ENCODE measurements at regions not wholly inside any gene's neighbourhood (a gene's known extent, or its start where the extent isn't known, plus 50 kb on each side); places are given as distances from the start of the nearest gene placed in this dataset.

DNA sequence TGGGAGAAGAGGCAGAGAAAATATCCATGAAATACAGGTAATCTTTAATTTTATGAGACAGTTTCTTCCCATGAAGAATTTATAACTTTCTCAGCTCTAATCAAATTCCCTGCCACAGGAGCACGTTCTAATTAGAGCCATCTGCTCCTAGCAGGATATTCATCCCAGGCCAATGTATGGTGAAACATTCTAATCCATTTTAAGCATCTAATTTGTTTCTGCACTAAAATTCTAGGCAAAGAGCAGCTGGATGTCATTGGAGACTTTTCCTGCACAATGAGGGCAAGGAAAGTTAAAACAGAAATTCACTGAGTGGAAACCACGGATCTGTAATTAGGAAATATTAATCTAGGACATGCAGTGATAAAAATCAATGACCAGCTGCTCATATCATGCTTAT, 107.7 kb upstream of the ZFP42 start:
- peaks cover 13 to 15% of the 10 kb centered on the region in 2 experiments for H3K4me1 Mint-ChIP-seq
- H3K27ac Mint-ChIP-seq: no peak overlapping the region
- H3K4me3 Mint-ChIP-seq: no peak overlapping the region

More for the DNA sequence above, 107.7 kb upstream of the ZFP42 start:
- H2BK15ac ChIP-seq (ENCODE audit: low read depth, low read length): no peak overlapping the region
- H3K23me2 ChIP-seq (ENCODE audit: insufficient read length, low read depth, low read length, poor library complexity, severe bottlenecking): no peaks in the 10 kb centered on the region
- H3K9me3 ChIP-seq (ENCODE audit: control insufficient read depth, low read depth, low read length): no peaks in the 10 kb centered on the region
- H2BK12ac ChIP-seq (ENCODE audit: insufficient read length, low read depth, low read length): no peak overlapping the region
- Mint-ChIP-seq H3K9me3 (peaks cover 0 to 5% of the 10 kb centered on the region in 2 experiments; a peak in 3 of 5 replicates), H3K36me3 (ENCODE audit: insufficient read depth in 1 of 3, low read depth in 3 of 3) (no peaks in the 10 kb centered on the region; a peak in 1 of 7 replicates), H3K27me3 (ENCODE audit: low read depth) (no peaks in the 10 kb centered on the region)
- DNase-seq: no peak
- no peaks in the 10 kb centered on the region for H3K79me1 ChIP-seq (ENCODE audit: insufficient read depth, low read depth, low read length, poor library complexity, severe bottlenecking)
- no peak overlapping the region for H4K8ac ChIP-seq (replicated peaks; ENCODE audit: insufficient read length, low read depth, low read length)
- H3K27me3 ChIP-seq (ENCODE audit: insufficient read depth, low read length): no peaks in the 10 kb centered on the region
- no peak overlapping the region for H3K9ac ChIP-seq (ENCODE audit: extremely low read depth, insufficient read length, low read length)
- no peak overlapping the region for H3K23ac ChIP-seq (ENCODE audit: insufficient read length, low read depth, low read length)
- H2AFZ ChIP-seq (ENCODE audit: low read length): no peak overlapping the region
- no peak overlapping the region for H2BK120ac ChIP-seq (ENCODE audit: low read depth, low read length, poor library complexity, severe bottlenecking)
- no peak overlapping the region for H2BK20ac ChIP-seq (ENCODE audit: low read depth, low read length, poor library complexity, severe bottlenecking)
- WGBS (ENCODE audit: extremely low coverage, insufficient read length, low lambda C conversion rate): no CpG with 5 or more reads among the region's 2 CpGs
- no peak overlapping the region for H2BK5ac ChIP-seq (ENCODE audit: insufficient read length, low read length)
- no peaks in the 10 kb centered on the region for H4K20me1 ChIP-seq (ENCODE audit: control insufficient read depth, insufficient read depth, insufficient read length)
- no peak overlapping the region for H3K56ac ChIP-seq (ENCODE audit: insufficient read length, low read depth, low read length)
- H2AK5ac ChIP-seq (ENCODE audit: insufficient read length, low read length): no peak overlapping the region
- no peak overlapping the region for H4K91ac ChIP-seq (ENCODE audit: insufficient read length, low read depth, low read length)
- no peak overlapping the region for H3K27ac ChIP-seq (ENCODE audit: insufficient read length, low read depth, low read length)
- no peak overlapping the region for H3K14ac ChIP-seq (ENCODE audit: insufficient read depth, low read length)
- no peak overlapping the region for H3K18ac ChIP-seq (ENCODE audit: insufficient read length, low read depth, low read length)
- H4K5ac ChIP-seq (ENCODE audit: insufficient read length, low read depth, low read length): no peak overlapping the region
- TF ChIP-seq, protein P1, sequence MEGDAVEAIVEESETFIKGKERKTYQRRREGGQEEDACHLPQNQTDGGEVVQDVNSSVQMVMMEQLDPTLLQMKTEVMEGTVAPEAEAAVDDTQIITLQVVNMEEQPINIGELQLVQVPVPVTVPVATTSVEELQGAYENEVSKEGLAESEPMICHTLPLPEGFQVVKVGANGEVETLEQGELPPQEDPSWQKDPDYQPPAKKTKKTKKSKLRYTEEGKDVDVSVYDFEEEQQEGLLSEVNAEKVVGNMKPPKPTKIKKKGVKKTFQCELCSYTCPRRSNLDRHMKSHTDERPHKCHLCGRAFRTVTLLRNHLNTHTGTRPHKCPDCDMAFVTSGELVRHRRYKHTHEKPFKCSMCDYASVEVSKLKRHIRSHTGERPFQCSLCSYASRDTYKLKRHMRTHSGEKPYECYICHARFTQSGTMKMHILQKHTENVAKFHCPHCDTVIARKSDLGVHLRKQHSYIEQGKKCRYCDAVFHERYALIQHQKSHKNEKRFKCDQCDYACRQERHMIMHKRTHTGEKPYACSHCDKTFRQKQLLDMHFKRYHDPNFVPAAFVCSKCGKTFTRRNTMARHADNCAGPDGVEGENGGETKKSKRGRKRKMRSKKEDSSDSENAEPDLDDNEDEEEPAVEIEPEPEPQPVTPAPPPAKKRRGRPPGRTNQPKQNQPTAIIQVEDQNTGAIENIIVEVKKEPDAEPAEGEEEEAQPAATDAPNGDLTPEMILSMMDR (conservative IDR thresholded peaks at IDR 0.05): no peak
- H3K79me2 ChIP-seq (ENCODE audit: insufficient read depth, low read length): no peaks in the 10 kb centered on the region
- no peak overlapping the region for H3K4ac ChIP-seq (ENCODE audit: low read depth, low read length)
- H3K4me1 ChIP-seq (ENCODE audit: insufficient read depth, low read length): peaks cover 1% of the 10 kb centered on the region; the same call in 1 of the 2 replicates
- no peak overlapping the region for H3T11ph ChIP-seq (ENCODE audit: low read length)
- H3K4me2 ChIP-seq (ENCODE audit: insufficient read depth, insufficient read length, low read length): no peak overlapping the region
